HEK293 (cell line): ENCODE measurements at regions not wholly inside any gene's neighbourhood (a gene's known extent, or its start where the extent isn't known, plus 50 kb on each side); places are given as distances from the start of the nearest gene placed in this dataset.

Source experiments
- ZBTB1 ChIP-seq: fragments of 450-650 bp; formaldehyde crosslinking; IDR thresholded peaks from 2 replicates; pipeline ENCODE4 v1.5.1; 2016; ENCODE audit warnings: missing biosample characterization, missing genetic modification characterization
- ZBTB17 ChIP-seq: fragments of 450-650 bp; formaldehyde crosslinking; IDR thresholded peaks from 2 replicates; pipeline ENCODE4 v1.5.1; 2016; ENCODE audit warnings: missing biosample characterization, missing genetic modification characterization
- ZBTB7A ChIP-seq: fragments of 450-650 bp; formaldehyde crosslinking; IDR thresholded peaks from 2 replicates; pipeline ENCODE4 v1.5.1; 2016; ENCODE audit warnings: low read depth, missing biosample characterization, missing genetic modification characterization
- ZNF121 ChIP-seq: fragments of 450-650 bp; formaldehyde crosslinking; IDR thresholded peaks from 2 replicates; pipeline ENCODE4 v1.5.1; 2016; ENCODE audit warnings: missing biosample characterization, missing genetic modification characterization
- ZNF16 ChIP-seq: fragments of 450-650 bp; formaldehyde crosslinking; IDR thresholded peaks from 2 replicates; pipeline ENCODE4 v1.5.1; 2016; ENCODE audit warnings: low read depth, missing biosample characterization, missing genetic modification characterization
- ZNF23 ChIP-seq: fragments of 450-650 bp; formaldehyde crosslinking; IDR thresholded peaks from 2 replicates; pipeline ENCODE4 v1.5.1; 2016; ENCODE audit warnings: missing biosample characterization, missing genetic modification characterization, borderline replicate concordance
- ZNF629 ChIP-seq: fragments of 450-650 bp; formaldehyde crosslinking; IDR thresholded peaks from 2 replicates; pipeline ENCODE4 v1.5.1; 2017; ENCODE audit warnings: missing biosample characterization, missing genetic modification characterization
- TF ChIP-seq, protein P1 (sequence below): fragments of 450-650 bp; formaldehyde crosslinking; IDR thresholded peaks from 2 replicates; pipeline ENCODE4; 2016; ENCODE audit warnings: missing biosample characterization, missing genetic modification characterization
- TF ChIP-seq, protein P2 (sequence below): fragments of 450-650 bp; formaldehyde crosslinking; IDR thresholded peaks from 2 replicates; pipeline ENCODE4 v1.5.1; 2016; ENCODE audit warnings: missing biosample characterization, missing genetic modification characterization
- TF ChIP-seq, protein P3 (sequence below): fragments of 450-650 bp; formaldehyde crosslinking; IDR thresholded peaks from 2 replicates; pipeline ENCODE4 v1.5.1; 2016; ENCODE audit warnings: missing biosample characterization, missing genetic modification characterization
- TF ChIP-seq, protein P4 (sequence below): fragments of 450-650 bp; formaldehyde crosslinking; IDR thresholded peaks from 2 replicates; pipeline ENCODE4 v1.5.1; 2016; ENCODE audit warnings: missing biosample characterization, missing genetic modification characterization
- TF ChIP-seq, protein P5 (sequence below): fragments of 450-650 bp; formaldehyde crosslinking; IDR thresholded peaks from 2 replicates; pipeline ENCODE4 v1.5.1; 2016; ENCODE audit warnings: missing biosample characterization, missing genetic modification characterization
- TF ChIP-seq, protein P6 (sequence below): fragments of 450-650 bp; formaldehyde crosslinking; IDR thresholded peaks from 2 replicates; pipeline ENCODE4 v1.5.1; 2016; ENCODE audit warnings: missing biosample characterization, missing genetic modification characterization, low read depth

DNA sequence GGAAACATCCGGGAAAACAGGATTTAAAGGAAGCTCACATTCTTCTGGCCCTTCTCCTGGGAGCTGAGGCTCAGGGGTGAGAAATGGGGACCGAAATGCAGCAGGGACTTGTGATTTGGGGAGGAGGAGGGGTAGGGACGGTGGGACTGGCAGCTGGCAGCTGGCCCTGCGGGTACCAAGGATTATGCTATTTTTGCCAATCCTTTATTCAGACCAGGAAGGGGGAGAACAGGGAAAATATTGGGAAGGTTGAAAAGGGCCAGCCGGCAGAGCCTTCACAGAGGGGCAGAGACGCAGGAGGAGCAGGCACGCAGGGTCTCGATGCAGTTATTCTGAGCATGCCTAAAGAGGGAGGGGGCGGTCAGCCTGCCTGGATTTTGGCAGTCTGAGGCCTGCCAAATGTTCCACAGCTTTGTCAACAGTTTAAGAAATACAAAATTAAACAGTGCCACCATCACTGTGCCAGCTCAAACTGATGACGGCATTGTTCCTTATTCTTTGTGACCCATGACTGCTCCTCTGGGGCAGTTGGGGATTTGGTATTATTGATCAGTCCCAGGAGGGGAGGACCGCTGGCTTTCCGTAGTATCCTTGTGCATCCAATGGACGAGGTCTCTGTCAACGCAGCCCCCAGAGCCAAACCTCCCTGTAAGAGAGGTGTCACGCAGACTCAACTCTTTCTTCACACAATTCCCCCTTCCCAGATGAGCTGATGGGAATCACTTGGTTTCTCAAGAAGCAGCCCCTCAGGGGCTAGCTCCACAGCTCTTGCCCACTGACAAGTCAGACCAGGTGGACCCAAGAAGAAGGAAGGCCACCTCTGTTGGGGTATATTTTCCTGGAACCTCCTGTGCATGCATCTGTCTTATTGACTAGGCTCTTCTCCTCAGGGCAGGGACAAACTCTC is 553.3 kb downstream of the BNC2 start:
- TF ChIP-seq, protein P1, sequence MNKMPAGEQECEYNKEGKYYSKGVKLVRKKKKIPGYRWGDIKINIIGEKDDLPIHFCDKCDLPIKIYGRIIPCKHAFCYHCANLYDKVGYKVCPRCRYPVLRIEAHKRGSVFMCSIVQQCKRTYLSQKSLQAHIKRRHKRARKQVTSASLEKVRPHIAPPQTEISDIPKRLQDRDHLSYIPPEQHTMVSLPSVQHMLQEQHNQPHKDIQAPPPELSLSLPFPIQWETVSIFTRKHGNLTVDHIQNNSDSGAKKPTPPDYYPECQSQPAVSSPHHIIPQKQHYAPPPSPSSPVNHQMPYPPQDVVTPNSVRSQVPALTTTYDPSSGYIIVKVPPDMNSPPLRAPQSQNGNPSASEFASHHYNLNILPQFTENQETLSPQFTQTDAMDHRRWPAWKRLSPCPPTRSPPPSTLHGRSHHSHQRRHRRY: no peak
- TF ChIP-seq, protein P2, sequence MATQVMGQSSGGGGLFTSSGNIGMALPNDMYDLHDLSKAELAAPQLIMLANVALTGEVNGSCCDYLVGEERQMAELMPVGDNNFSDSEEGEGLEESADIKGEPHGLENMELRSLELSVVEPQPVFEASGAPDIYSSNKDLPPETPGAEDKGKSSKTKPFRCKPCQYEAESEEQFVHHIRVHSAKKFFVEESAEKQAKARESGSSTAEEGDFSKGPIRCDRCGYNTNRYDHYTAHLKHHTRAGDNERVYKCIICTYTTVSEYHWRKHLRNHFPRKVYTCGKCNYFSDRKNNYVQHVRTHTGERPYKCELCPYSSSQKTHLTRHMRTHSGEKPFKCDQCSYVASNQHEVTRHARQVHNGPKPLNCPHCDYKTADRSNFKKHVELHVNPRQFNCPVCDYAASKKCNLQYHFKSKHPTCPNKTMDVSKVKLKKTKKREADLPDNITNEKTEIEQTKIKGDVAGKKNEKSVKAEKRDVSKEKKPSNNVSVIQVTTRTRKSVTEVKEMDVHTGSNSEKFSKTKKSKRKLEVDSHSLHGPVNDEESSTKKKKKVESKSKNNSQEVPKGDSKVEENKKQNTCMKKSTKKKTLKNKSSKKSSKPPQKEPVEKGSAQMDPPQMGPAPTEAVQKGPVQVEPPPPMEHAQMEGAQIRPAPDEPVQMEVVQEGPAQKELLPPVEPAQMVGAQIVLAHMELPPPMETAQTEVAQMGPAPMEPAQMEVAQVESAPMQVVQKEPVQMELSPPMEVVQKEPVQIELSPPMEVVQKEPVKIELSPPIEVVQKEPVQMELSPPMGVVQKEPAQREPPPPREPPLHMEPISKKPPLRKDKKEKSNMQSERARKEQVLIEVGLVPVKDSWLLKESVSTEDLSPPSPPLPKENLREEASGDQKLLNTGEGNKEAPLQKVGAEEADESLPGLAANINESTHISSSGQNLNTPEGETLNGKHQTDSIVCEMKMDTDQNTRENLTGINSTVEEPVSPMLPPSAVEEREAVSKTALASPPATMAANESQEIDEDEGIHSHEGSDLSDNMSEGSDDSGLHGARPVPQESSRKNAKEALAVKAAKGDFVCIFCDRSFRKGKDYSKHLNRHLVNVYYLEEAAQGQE (tag by site-specific recombination): no peak
- no peak for TF ChIP-seq ZBTB17 (tag by site-specific recombination)
- TF ChIP-seq, protein P3, sequence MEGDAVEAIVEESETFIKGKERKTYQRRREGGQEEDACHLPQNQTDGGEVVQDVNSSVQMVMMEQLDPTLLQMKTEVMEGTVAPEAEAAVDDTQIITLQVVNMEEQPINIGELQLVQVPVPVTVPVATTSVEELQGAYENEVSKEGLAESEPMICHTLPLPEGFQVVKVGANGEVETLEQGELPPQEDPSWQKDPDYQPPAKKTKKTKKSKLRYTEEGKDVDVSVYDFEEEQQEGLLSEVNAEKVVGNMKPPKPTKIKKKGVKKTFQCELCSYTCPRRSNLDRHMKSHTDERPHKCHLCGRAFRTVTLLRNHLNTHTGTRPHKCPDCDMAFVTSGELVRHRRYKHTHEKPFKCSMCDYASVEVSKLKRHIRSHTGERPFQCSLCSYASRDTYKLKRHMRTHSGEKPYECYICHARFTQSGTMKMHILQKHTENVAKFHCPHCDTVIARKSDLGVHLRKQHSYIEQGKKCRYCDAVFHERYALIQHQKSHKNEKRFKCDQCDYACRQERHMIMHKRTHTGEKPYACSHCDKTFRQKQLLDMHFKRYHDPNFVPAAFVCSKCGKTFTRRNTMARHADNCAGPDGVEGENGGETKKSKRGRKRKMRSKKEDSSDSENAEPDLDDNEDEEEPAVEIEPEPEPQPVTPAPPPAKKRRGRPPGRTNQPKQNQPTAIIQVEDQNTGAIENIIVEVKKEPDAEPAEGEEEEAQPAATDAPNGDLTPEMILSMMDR (tag by site-specific recombination): no peak
- TF ChIP-seq, protein P4, sequence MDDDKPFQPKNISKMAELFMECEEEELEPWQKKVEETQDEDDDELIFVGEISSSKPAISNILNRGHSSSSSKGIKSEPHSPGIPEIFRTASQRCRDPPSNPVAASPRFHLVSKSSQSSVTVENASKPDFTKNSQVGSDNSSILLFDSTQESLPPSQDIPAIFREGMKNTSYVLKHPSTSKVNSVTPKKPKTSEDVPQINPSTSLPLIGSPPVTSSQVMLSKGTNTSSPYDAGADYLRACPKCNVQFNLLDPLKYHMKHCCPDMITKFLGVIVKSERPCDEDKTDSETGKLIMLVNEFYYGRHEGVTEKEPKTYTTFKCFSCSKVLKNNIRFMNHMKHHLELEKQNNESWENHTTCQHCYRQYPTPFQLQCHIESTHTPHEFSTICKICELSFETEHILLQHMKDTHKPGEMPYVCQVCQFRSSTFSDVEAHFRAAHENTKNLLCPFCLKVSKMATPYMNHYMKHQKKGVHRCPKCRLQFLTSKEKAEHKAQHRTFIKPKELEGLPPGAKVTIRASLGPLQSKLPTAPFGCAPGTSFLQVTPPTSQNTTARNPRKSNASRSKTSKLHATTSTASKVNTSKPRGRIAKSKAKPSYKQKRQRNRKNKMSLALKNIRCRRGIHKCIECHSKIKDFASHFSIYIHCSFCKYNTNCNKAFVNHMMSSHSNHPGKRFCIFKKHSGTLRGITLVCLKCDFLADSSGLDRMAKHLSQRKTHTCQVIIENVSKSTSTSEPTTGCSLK: no peak
- TF ChIP-seq, protein P5, sequence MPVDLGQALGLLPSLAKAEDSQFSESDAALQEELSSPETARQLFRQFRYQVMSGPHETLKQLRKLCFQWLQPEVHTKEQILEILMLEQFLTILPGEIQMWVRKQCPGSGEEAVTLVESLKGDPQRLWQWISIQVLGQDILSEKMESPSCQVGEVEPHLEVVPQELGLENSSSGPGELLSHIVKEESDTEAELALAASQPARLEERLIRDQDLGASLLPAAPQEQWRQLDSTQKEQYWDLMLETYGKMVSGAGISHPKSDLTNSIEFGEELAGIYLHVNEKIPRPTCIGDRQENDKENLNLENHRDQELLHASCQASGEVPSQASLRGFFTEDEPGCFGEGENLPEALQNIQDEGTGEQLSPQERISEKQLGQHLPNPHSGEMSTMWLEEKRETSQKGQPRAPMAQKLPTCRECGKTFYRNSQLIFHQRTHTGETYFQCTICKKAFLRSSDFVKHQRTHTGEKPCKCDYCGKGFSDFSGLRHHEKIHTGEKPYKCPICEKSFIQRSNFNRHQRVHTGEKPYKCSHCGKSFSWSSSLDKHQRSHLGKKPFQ: no peak
- no peak for TF ChIP-seq ZNF629
- no peak for TF ChIP-seq ZBTB7A (tag by site-specific recombination)
- TF ChIP-seq ZBTB1 (tag by site-specific recombination): no peak
- TF ChIP-seq ZNF121 (tag by site-specific recombination): no peak
- no peak for TF ChIP-seq ZNF23 (tag by site-specific recombination)
- TF ChIP-seq, protein P6, sequence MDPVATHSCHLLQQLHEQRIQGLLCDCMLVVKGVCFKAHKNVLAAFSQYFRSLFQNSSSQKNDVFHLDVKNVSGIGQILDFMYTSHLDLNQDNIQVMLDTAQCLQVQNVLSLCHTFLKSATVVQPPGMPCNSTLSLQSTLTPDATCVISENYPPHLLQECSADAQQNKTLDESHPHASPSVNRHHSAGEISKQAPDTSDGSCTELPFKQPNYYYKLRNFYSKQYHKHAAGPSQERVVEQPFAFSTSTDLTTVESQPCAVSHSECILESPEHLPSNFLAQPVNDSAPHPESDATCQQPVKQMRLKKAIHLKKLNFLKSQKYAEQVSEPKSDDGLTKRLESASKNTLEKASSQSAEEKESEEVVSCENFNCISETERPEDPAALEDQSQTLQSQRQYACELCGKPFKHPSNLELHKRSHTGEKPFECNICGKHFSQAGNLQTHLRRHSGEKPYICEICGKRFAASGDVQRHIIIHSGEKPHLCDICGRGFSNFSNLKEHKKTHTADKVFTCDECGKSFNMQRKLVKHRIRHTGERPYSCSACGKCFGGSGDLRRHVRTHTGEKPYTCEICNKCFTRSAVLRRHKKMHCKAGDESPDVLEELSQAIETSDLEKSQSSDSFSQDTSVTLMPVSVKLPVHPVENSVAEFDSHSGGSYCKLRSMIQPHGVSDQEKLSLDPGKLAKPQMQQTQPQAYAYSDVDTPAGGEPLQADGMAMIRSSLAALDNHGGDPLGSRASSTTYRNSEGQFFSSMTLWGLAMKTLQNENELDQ (tag by site-specific recombination): no peak
- no peak for TF ChIP-seq ZNF16 (tag by site-specific recombination)
